Uterus (tissue), 3 donors: ENCODE measurements at regions not wholly inside any gene's neighbourhood (a gene's known extent, or its start where the extent isn't known, plus 50 kb on each side); places are given as distances from the start of the nearest gene placed in this dataset.

Experiments
- DNase-seq, 2 donors: peaks; one replicate each; pipeline ENCODE4 v3.0.0-alpha.2; 2019 to 2020
- H3K27ac ChIP-seq, 2 donors: fragments of 200-600 bp; sonication (generic); 1 replicate in 1 of 2; 2 replicates in 1 of 2; pipeline ENCODE4 v1.5.1; 2016 to 2018
- H3K27me3 ChIP-seq, 2 donors: fragments of 200-600 bp; sonication (generic); one replicate each; pipeline ENCODE4 v1.5.1; 2018 to 2019; ENCODE audit warnings: control low read depth in 1 of 2
- H3K36me3 ChIP-seq, 2 donors: fragments of 200-600 bp; sonication (generic); one replicate each; pipeline ENCODE4 v1.5.1; 2019; ENCODE audit warnings: control low read depth in 1 of 2
- H3K4me1 ChIP-seq, 2 donors: fragments of 200-600 bp; sonication (generic); one replicate each; pipeline ENCODE4 v1.5.1; 2018 to 2019; ENCODE audit warnings: control low read depth in 1 of 2
- H3K4me3 ChIP-seq, 2 donors: fragments of 200-600 bp; sonication (generic); 1 replicate in 1 of 2; 2 replicates in 1 of 2; pipeline ENCODE4 v1.5.1; 2018 to 2019; ENCODE audit warnings: mild to moderate bottlenecking in 1 of 2
- H3K9me3 ChIP-seq, 2 donors: fragments of 200-600 bp; sonication (generic); one replicate each; pipeline ENCODE4 v1.5.1; 2019; ENCODE audit warnings: control low read depth in 1 of 2
- POLR2A ChIP-seq, 2 donors: fragments of 450-650 bp; IDR thresholded peaks; one replicate each; pipeline ENCODE4 v1.6.1; 2016; ENCODE audit warnings: antibody characterized with exemption in 2 of 2, mild to moderate bottlenecking in 1 of 2, moderate library complexity in 1 of 2
- intact Hi-C: fragments of 100-400 bp; cut with DNase I; formaldehyde crosslinking; loops from one replicate; pipeline ENCODE4 v1.15.1; 2023; ENCODE audit warnings: low total_unique reads
- TF ChIP-seq, protein P1 (sequence below), 4 experiments: fragments of 200-600 bp in 2 of 4; fragments of 450-650 bp in 2 of 4; sonication (generic) in 2 of 4; IDR thresholded peaks; one replicate each; pipeline ENCODE4 v1.5.1; 2016 to 2019; ENCODE audit warnings: antibody characterized with exemption in 4 of 4, mild to moderate bottlenecking in 2 of 4, moderate library complexity in 1 of 4
- donor health status: DM: yes; HTN: yes; CAD: no.

DNA sequence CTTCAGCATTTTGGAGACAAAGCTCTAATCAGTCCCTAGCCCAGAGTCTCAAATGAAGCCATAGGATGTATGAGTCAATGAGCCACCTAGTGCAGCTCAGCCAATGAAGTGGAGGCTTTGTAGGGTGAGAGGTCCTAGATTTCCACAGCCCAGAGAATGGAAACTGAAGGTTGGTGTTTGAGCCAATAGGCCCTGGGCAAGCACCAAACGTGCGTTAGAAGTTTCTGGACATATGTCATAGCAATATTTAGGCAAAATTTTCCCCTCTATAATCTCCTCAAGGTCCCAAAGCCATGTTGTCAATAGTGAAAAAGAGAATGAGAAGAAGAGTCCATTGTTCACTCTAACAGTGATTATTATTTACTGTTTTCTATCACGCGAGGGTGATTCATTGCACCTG is 361.3 kb downstream of the PLPP3 start:
- TF ChIP-seq POLR2A (IDR thresholded peaks at IDR 0.05): no peak
- TF ChIP-seq, protein P1, sequence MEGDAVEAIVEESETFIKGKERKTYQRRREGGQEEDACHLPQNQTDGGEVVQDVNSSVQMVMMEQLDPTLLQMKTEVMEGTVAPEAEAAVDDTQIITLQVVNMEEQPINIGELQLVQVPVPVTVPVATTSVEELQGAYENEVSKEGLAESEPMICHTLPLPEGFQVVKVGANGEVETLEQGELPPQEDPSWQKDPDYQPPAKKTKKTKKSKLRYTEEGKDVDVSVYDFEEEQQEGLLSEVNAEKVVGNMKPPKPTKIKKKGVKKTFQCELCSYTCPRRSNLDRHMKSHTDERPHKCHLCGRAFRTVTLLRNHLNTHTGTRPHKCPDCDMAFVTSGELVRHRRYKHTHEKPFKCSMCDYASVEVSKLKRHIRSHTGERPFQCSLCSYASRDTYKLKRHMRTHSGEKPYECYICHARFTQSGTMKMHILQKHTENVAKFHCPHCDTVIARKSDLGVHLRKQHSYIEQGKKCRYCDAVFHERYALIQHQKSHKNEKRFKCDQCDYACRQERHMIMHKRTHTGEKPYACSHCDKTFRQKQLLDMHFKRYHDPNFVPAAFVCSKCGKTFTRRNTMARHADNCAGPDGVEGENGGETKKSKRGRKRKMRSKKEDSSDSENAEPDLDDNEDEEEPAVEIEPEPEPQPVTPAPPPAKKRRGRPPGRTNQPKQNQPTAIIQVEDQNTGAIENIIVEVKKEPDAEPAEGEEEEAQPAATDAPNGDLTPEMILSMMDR (IDR thresholded peaks at IDR 0.05): no peak
- no peaks in the 10 kb centered on the region for H3K9me3 ChIP-seq
- H3K36me3 ChIP-seq: no peaks in the 10 kb centered on the region
- no peak for DNase-seq
- no peaks in the 10 kb centered on the region for H3K27me3 ChIP-seq
- H3K27ac ChIP-seq: no peak overlapping the region
- intact Hi-C loops: no loop called here
- no peaks in the 10 kb centered on the region for H3K4me1 ChIP-seq
- no peak overlapping the region for H3K4me3 ChIP-seq

DNA sequence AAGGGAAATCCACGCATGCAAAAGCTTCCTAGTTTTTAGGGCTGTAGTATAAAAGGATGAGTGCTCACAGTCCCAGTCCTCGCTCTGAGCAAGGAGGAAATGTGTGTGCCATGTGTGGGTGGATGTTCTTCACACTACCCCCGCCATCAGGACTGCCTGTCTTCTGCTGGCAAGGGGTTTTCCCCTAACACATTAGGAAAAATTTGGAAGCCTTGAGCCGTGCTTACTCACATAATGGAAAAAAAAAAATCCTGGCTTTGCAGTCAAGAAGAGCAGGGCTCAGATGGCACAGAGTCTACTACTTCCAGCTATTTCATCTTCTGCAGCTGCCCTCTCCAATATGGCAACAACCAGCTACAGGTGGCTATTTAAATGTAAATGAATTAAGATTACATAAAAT is 363.1 kb downstream of the PLPP3 start:
- no peaks in the 10 kb centered on the region for H3K36me3 ChIP-seq
- TF ChIP-seq, protein P1 (IDR thresholded peaks at IDR 0.05): no peak
- intact Hi-C loops: no loop called here
- H3K4me3 ChIP-seq: no peak overlapping the region
- no peaks in the 10 kb centered on the region for H3K27me3 ChIP-seq
- H3K9me3 ChIP-seq: no peaks in the 10 kb centered on the region
- H3K27ac ChIP-seq: no peak overlapping the region
- DNase-seq: no peak
- no peaks in the 10 kb centered on the region for H3K4me1 ChIP-seq

DNA sequence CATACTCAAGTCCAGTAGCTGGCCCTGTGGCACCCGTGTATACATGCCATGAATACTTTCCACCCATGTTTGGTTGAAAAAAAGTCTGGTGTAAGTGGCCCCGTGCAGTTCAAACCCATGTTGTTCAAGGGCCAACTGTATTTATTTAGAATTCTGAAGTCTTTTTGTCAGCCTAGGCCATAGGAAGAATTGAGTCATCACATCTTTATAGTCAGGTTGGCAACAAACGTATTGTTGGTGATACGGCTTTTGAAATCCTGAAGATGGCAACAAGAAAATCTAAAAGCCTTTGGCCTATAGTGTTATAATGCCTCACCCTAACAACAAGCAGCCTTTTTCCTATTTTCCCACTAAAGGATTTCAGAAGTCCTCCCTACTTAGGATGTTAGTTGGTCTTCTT is 363.6 kb downstream of the PLPP3 start:
- TF ChIP-seq POLR2A (IDR thresholded peaks at IDR 0.05): no peak
- TF ChIP-seq, protein P1 (IDR thresholded peaks at IDR 0.05): no peak
- Histone ChIP-seq H3K4me3 (no peak overlapping the region), H3K27me3 (no peaks in the 10 kb centered on the region), H3K27ac (no peak overlapping the region), H3K9me3 (no peaks in the 10 kb centered on the region), H3K4me1 (no peaks in the 10 kb centered on the region), H3K36me3 (no peaks in the 10 kb centered on the region)
- intact Hi-C loops: no loop called here
- DNase-seq: no peak

DNA sequence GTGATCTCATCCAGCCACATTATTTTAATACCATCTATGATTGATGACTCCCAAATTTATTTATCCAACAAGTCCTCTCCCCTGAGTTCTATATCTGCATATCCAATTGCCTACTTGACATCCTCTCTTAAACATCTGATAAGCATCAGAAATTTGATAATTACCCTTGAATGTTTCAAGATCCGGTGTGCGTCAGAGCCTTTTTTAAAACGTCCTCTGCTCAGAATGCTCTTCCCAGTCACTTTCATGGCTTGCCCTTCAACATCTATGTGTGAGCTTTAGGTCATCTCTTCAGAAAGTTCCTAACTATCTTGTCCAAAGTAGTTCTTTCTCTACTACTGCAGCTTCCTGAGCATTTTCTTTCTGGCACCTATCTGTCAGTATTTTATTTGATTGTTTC is 364.3 kb downstream of the PLPP3 start:
- TF ChIP-seq POLR2A (IDR thresholded peaks at IDR 0.05): no peak
- TF ChIP-seq, protein P1 (IDR thresholded peaks at IDR 0.05): no peak
- Histone ChIP-seq H3K4me3 (no peak overlapping the region), H3K27ac (no peak overlapping the region), H3K36me3 (no peaks in the 10 kb centered on the region), H3K27me3 (no peaks in the 10 kb centered on the region), H3K4me1 (no peaks in the 10 kb centered on the region), H3K9me3 (no peaks in the 10 kb centered on the region)
- intact Hi-C loops: no loop called here
- no peak for DNase-seq

DNA sequence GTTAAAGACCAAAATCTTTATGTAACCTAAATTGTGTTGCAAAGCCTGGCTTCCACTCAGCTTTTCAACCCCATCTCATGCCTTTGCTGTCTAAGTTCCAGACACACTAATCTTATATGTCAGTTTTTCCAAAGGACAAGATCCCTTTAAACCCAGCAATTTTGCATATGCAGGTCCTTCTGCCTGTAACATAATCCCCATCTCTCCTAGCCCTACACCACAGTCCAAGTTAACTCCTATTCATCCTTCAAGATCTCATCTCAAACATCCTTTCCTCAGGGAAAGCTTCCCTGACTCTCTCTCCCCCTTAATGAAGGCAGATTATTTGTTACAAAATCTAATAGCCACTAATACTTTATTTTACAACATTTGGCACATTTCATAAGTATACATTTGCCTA is 366.3 kb downstream of the PLPP3 start:
- H3K4me3 ChIP-seq: no peak overlapping the region
- intact Hi-C loops: no loop called here
- no peaks in the 10 kb centered on the region for H3K27me3 ChIP-seq
- H3K9me3 ChIP-seq: no peaks in the 10 kb centered on the region
- H3K36me3 ChIP-seq: no peaks in the 10 kb centered on the region
- H3K27ac ChIP-seq: no peak overlapping the region
- TF ChIP-seq, protein P1 (IDR thresholded peaks at IDR 0.05): no peak
- TF ChIP-seq POLR2A (IDR thresholded peaks at IDR 0.05): no peak
- H3K4me1 ChIP-seq: no peaks in the 10 kb centered on the region
- DNase-seq: no peak
